NCI-H146 (cell line): ENCODE measurements at regions not wholly inside any gene's neighbourhood (a gene's known extent, or its start where the extent isn't known, plus 50 kb on each side); places are given as distances from the start of the nearest gene placed in this dataset.
A peak's percentile ranks its signal among the peaks of the same experiment; 100 is the strongest.

ENCODE experiments used
- DNase-seq: peaks from one replicate; lab custom pipeline; 2025; lab: John Stamatoyannopoulos, UW

DNA sequence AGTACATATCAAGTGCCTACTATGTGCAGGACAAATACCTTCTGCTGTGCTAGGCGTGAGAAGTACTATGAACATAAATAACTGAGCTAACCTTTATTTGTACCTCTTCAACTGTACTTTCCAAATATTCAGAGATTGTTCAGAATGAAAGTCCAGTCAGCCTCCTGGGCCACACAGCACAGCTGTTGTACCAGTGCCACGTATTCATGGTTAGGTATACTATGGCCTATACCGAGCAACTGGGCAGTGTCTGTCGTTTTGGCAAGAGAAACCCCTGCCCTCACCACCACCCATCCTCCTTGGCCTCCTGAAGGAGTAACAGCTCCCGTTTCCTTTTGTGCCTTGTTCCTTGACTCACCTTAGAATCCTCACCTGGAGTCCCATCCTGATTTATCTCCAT is 53.0 kb downstream of the RASSF10 start:
- no peak for DNase-seq

DNA sequence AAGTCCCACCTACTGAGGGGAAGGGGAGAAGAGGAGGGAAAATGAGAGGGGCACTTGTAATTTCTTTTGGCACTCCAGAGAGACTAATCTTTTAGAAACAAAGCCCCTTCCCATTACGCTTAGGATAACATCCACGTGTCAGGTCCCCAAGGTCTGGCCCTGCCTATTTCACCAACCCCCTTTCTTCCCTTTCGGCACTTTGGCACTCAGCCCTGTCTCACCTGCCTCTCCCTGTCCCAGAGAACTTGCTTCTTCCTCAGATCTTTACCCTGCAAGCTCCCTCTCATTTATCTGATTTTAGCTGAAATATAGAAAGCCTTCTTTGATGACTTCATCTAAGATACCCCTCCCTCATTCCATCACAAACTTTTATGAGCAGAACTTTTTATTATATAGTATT is 55.5 kb downstream of the RASSF10 start:
- DNase-seq, result no peak

DNA sequence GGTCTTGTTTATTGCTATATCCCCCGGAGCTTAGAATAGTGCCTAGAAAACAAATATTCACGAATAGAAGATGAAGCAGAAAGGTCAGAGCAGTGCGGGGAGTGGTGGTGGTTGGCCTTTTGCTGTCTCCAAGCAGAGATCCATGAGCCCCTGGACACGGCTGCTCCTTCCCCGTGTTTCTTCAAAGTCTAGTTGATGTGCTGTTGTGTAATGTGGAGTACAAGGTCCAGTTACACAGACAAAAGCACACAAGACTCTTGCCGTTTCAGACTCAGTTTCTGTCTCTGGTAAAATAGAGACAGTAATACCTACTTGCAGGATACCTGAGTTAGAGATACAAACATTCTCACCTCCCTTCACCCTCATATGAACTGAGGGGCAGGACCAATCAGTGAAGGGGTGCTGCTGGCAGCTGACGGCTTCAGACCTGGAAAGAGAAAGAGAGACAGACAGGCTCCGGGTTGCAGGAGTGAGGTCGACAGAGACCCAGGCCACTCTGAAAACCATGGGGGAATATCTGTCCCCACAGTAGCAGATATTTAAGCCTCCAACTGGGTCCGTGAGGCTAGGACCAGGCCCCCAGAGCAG is 56.2 kb downstream of the RASSF10 start:
- DNase-seq, result no peak

DNA sequence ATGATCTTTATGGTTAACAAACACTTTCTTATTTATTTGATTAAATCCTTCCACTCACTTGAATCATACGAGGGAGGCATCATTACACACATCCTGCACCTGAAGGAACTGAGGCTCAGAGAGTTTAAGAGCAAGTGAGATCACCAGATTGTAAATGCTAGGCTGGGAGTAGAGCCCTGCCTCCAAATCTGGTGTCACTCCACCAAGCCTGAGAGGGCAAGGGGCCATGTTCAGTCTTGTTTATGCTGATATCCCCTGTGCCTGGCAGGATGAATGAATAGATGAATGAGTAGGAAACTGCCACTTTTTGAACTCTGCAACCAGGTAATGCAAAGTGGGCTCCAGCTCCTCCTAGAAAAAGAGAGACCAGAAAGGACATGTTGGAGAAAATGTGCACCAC is 59.1 kb downstream of the RASSF10 start:
- DNase-seq, result no peak

DNA sequence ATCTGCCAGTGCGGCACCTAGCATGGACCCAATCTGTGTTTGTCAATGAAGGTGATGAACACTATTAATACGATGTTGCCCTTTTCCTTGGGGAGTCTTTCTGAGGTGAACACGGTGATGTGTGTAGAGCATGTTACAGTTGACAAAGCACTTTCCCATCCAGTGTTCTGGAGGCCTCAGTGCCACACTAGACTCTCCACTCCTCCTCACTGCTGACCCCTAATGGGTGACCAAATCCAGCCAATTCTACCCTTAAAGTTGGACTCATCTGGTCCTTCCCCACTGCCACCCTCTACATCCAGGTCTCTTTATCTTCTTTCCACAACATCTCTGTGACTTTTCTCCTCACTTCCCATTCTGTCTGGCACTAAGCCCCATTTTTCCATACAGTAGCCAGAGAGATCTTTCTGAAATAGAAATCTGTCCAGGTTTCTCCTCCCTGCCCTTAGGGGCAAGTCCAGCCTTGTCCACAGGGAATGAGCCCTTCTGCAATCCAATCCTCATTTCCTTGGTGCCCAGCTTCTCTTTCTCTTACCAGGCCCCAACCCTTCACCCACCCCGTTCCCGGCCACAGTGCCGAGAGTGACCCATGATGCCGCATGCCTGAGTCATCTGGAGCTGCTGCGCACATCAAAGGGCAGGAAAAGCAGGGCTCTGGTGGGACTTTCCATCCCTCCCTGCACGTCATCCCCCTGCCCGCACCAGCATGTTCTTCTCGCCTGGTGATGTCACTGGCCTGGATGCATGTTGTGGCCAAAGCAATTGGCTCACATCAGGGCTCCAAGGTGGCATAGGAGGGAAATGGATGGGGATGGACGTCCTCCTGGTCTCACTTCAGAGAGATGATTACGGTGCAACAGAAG is 64.2 kb downstream of the RASSF10 start:
- no peak for DNase-seq

DNA sequence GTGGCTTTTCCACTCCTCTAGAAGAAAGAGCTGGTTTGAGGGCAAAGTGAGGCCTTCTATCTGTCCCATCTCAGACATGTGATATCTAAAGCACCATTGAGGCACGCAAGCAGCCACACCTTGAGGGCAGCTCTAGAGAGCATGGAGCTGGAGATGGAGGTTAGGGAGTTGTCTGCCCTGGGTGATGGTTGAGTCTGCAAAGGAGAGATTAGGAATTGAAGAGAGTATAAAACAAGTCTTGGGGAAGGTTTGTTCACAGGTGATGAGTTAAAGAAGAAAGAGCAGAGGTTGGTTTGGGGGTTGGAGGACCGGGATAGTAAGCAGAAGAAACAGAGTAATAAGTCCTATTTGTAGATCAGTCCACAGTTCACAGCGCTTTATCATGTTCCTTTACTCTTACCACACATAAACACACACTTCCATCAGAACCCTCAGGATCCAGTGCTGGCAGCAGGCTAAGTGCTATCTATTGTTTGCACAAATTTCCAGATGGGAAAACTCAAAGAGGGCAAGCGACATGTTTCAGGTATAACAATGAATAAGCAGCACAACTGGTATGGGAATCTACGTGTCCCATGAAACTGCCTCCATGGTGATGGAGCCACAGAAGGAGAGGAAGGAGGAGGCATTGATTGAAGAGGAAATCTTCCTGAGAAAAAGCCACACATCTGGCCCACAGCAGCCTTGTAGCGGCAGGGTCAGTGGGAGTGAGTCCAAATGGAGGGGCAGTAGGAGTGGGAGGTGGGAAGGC is 65.8 kb downstream of the RASSF10 start:
- DNase-seq, result no peak

DNA sequence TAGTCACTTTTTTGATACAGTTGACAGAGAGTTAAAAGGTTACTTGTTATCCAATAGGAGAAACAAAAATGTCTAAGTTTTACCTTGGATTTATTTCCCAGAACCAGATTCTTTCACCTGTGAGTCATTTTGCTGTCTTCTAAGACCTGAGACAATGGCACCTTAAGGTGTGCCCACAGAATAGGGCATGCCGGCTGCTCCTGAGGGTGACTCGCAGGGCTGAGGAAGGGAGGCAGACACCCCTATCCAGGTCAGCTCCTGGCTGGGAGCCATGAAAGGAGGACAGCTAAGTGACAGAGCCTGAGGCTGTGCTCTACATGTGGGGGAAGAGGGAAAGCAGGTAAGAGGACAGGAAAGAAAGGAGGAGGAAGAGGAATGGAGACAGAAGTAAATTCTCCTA is 67.8 kb downstream of the RASSF10 start:
- DNase-seq, result no peak

DNA sequence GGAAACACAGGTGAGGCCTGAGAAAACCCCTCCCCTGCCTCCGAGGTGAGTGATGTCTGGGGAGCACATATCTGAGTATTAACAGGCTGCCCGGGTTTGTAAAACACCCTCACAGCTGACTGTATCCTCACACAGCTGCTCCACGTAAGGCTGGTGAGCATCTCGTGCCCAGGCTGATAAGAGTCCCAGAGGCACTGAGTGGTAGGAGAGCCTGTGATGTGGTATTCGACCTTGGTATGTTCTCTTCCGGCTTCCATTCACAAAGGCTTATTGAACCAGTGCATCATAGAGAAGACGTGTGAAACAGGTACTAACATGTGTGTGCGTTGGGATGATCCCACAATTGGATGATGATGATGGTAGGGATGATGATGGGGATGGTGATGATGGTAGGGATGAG is 71.7 kb downstream of the RASSF10 start:
- no peak for DNase-seq

DNA sequence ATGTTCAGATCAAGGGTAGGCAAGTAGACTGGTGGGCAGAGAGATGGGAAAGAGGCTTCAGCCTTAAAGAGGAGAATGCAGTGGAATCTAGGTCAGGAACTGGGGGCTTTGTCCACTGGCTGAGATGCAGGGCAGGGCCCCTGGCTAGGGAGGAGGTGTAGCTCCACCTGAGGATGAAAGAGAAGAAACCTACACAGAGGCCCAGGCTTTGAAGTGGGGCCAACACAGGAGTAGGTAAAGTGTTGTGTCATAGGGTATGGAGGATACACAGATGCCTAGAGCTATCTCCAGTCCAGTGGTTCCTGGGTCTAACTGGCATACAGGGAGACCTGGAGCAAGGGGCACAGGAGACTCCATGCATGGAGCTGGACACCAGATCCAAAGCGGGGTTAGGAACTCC is 73.5 kb downstream of the RASSF10 start:
- DNase-seq, result no peak

DNA sequence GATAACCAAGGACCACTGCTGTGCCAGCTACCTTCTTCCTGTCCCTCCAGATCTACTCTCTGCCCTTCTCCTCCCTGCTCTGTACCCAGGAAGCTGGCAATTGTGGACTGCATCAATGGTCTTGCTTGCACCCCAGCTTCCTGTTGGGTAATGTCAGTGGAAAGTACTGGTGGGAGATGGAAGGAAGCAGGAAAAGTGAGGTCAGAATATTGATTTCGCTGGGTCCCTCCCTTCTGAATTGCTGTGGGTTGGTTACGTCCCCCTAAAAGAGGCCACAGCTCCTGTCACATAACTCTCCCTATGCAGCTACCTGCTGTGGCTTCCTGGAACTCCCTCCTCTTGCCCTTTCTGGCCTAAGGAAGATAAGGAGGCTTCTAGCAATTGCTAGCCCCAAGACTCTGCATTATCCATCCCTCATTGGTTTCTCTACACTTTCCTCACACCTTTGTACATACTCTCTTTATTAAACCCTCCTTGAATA is 81.2 kb downstream of the RASSF10 start:
- DNase-seq, result no peak

DNA sequence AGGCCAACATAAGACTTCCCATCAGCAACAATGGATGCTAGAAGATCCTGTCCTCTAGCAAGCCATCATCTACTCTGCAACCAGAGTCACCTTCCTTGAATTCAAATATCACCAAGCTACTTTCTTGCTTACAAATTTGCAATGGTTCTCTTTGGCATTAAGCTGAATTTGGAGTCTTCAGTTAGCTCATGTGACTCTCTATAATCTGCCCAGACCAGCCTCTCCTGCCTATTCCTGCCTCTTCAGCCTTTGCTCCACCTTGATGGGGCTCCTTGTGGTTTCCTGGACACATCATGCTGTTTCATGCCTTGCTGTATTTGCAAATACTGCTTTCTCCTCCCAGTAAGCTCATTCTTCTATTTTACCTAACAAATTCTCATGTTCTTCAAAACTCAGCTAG is 82.3 kb downstream of the RASSF10 start:
- DNase-seq, result no peak

DNA sequence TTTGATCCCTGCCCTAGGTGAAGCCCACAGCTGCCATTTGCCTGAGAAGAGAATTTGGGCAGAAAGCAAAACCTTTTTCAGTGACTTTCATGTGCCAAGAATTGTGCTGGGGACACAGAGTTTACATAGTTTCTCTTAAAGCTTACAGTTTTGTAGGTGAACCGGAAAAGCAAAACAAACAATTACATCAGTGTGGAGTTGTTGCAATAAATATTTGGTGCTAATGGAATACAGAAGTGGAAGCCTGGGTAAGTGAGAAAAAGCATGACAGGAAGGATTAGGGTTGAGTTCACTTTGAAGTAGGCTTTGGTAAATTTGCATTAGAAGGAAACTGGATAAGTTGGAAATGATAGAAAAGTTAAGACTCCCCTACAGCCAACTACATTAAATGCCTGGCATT is 82.7 kb downstream of the RASSF10 start:
- DNase-seq, result no peak

DNA sequence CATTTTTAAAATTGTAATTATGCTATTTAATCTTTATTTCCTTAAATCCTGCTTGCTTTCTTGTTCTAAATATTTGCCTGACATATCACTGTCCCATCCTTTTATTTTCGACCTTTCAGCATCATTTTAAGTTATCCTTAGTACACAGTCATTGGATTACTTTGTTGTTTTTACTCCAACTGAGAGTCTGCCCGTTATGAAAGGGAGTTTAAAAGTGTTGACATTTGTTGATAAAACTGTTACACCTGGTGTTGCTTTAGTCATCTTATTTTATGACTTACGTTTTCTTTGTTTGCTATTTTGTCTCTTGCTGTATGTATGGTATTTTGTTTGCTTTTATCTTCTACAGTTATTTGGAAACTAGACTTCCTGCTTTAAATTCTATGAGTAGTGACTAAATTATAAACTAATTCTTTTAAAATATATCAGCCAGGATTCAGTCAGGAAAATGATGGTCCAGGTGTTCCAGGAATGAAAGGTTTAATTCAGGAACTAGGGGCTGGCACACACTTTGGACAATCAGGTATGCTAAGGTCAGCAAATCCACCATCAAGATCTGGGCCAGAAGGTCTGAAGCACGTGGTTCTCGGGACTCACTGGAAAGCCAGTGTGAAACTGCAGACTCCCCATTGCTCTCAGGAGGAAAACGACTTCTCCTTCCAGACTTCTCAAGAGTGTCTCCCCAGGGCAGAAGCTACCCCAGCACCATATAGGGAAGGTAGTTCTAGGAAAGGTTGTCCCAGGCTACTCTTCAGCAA is 86.0 kb downstream of the RASSF10 start:
- peak; percentile 79 for DNase-seq

DNA sequence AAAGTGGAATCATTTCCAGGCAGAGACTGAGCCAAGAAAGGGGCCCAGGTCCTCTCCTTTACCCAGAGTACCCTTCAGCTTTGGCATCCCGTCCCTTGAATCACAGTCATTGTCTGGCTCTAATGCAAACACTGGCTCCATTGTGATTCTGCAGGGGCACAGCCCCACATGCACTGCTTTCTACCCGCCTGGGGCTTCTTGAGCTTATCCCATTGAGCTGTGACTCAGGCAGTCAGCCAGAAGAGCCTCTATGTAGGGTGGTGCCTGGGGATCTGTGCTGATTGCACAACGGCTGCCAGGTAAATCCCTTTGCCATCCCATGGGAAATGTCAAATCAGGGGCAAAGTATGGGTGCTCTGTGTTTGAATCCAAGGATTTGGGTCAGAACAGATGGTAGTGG is 88.9 kb downstream of the RASSF10 start:
- peak; percentile 57 for DNase-seq

DNA sequence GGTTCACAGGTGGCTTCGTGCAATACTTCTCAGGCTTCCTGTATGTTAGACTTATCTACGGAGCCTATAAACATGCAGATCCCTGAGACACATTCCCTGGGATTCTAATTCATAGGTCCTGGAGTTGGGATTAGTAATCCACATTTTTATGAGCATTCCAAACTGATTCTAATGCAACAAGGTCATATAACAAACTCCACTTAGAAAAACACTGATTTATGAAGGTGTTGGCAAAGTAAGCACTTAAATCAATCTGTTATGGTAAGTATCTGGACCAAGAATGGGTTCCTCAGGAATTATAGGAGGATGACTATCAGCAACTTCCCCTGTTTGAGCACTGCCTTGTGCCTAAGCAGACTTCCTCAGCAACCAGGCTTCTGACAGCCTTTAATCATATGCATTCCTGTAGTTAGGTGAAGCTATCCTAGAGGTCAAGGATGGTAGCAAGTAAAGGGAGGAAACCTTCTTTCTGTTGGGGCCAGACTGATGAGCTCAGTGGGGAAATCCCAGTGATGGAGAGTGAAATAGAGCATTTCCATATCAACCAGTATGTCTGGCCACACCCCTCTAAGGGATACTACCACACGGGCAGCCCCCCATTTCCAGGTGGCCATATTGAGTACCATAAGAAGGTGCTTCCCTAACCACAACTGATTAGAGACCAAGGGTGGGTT is 89.6 kb downstream of the RASSF10 start:
- DNase-seq, result no peak

DNA sequence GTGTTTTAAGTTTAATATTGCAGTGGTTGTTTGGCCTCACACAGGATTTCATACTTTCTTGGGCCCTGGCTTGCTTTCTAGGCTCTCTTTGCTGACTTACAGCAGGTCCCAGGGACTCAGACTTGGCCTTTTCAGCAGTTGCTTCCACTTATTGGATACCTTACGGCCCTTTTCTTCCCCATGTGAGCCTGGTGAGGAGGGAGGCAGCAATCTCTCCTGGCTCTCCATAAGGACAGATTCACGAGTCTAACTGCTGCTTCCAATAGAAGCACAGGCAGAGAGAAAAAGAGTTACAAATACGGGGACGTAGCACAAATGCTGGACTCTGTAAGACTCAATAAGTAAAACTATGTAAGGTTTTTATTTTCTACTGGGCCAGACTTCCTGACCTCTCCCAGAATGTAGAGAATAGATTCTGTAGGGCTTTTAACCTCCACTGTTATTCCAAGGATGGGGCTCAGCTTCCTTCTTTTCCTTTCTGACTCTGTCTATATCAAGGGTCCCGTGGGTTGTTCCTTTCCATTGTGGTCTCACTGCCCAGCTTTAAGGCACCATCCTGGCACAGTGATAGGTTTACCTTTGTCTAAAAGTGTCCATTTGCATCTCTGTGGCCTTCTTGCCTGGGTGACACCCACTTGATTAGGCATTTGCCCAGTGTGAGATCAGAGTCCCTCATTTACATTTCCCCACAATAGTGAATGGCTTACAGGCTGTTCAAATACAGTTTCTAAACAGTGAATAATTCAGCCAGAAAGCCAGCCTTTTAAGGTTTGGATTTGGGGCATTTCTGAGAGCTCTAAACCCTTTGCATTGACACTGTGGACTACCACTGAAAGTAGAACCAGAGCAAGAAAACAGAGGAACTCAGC is 92.8 kb downstream of the RASSF10 start:
- peak; percentile 78 for DNase-seq

DNA sequence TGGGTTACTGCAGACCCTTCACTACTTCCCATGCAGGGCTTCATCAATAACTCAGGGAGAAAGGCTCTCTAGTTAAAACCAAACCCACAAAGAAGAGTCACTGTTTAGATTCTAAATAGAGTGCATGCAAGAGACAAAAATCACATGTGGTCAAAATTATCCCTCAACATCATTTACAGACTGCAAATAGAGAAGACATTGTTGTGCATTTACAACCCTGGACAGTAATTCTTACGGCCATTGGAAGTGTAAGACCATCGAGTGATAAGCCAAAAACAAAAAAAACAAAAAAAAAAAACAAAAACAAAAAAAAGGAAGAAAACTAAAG is 93.4 kb downstream of the RASSF10 start:
- no peak for DNase-seq

DNA sequence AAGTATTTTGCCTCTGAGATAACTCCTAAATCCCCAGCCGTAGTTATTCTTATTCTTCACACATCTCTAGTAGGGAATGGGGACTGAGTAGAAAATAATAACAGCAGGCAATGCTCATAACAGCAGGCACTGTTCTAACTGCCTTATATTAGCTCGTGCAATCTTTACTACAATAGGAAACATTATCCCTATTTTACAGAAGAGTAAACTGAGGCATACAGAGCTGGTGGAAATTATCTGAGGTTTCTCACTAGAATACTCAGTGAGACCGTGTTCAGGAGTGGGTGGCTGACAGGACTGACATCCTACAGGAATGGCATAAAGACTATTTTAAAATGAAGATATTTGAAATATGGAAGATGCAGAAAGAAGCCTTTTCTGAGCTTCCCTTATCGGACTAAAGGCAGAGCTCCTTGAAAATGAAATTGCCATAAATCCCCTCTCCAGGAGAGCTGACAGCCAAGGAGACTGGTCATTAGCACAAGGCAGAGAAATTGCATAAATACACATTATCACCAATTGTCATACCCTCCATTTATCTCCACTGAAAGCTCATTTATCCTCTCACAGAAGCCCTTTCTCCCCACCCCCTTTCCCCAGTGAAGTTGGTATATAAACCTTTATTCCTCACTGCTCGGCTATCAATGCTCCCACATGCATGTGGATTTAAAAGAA is 93.9 kb downstream of the RASSF10 start:
- peak; percentile 51 for DNase-seq

DNA sequence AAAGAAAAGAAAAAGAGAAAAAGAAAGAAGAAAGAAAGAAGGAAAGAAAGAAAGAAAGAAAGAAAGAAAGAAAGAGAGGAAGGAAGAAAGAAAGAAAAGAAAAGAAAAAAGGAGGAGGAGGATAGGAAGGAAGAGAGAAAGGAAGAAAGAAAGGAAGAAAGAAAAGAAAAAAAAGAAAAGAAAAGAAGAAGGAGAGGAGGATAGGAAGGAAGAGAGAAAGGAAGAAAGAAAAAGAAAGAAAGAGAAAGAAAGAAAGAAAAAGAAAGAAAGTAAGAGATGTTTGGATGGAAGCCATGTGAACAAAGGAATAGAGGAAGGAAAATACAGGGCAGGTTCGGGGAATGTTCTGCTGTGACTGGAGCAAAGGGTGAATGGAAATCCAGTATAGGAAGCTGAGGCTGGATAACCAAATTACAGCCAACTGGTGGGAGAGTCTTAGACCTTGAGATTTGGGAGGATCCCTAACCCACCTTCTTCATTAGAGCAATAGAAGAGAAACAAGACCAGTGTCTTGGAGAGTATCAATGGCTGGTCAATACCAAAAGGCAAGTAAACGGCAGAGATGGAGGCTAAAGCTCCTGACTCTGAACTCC is 94.9 kb downstream of the RASSF10 start:
- DNase-seq, result no peak
